Astrocyte of the cerebellum (primary cell): ENCODE measurements at regions not wholly inside any gene's neighbourhood (a gene's known extent, or its start where the extent isn't known, plus 50 kb on each side); places are given as distances from the start of the nearest gene placed in this dataset.

Experiments
- DNase-seq: peaks from one replicate; pipeline ENCODE4 v3.0.0-alpha.2; 2011; ENCODE audit warnings: low read depth
- H3K4me3 ChIP-seq: 2 replicates; pipeline ENCODE4 v1.5.1; 2011; ENCODE audit warnings: mild to moderate bottlenecking, low read depth, low read length, moderate library complexity
- in situ Hi-C: cut with HindIII; loops from 2 replicates; pipeline ENCODE4 v1.10.0; 2017; ENCODE audit warnings: low sequenced_read_pairs
- TF ChIP-seq, protein P1 (sequence below): IDR thresholded peaks from 2 replicates; pipeline ENCODE4 v1.5.1; 2012; ENCODE audit warnings: low read length, low read depth, moderate library complexity, mild to moderate bottlenecking; ENCODE audit errors: missing control alignments

DNA sequence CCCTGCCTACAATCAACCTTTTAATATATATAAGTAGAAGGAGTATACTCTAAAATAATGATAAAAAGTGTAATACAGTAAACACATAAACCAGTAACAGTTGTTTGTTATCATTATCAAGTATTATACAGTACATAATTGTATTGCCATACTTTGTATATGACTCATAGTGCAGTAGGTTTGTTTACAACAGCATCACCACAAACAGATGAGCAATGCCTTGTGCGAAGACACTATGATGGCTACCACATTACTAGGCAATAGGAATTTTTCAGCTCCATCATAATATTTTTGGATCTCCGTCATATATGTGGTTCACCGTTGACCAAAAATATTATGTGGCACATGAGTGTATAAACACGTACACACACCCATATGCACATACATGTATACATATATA, 69.7 kb upstream of the APC start:
- H3K4me3 ChIP-seq = no peak overlapping the region
- no peak for DNase-seq
- TF ChIP-seq, protein P1, sequence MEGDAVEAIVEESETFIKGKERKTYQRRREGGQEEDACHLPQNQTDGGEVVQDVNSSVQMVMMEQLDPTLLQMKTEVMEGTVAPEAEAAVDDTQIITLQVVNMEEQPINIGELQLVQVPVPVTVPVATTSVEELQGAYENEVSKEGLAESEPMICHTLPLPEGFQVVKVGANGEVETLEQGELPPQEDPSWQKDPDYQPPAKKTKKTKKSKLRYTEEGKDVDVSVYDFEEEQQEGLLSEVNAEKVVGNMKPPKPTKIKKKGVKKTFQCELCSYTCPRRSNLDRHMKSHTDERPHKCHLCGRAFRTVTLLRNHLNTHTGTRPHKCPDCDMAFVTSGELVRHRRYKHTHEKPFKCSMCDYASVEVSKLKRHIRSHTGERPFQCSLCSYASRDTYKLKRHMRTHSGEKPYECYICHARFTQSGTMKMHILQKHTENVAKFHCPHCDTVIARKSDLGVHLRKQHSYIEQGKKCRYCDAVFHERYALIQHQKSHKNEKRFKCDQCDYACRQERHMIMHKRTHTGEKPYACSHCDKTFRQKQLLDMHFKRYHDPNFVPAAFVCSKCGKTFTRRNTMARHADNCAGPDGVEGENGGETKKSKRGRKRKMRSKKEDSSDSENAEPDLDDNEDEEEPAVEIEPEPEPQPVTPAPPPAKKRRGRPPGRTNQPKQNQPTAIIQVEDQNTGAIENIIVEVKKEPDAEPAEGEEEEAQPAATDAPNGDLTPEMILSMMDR = no peak
- in situ Hi-C loops = no loop called here

DNA sequence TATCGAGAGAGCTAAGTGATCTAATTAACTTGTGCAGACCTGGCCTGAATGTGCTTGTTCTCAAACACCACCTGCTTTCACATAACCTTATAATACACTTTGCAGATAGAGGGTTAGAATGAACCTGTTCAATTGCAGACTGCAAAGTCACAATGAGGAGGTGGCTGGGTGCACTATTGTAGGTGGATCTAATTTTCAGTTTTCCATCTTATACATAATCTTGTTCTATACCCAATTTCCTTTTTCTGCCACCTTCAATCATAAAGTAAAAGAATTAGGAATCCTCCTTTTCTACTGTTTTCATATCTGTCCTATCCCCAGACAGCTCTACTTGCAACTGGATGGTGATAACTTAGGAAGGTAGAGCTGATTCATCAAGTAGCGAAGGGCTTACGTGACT, 68.8 kb upstream of the APC start:
- H3K4me3 ChIP-seq = no peak overlapping the region
- in situ Hi-C loops = no loop called here
- no peak for DNase-seq
- TF ChIP-seq, protein P1 = no peak

DNA sequence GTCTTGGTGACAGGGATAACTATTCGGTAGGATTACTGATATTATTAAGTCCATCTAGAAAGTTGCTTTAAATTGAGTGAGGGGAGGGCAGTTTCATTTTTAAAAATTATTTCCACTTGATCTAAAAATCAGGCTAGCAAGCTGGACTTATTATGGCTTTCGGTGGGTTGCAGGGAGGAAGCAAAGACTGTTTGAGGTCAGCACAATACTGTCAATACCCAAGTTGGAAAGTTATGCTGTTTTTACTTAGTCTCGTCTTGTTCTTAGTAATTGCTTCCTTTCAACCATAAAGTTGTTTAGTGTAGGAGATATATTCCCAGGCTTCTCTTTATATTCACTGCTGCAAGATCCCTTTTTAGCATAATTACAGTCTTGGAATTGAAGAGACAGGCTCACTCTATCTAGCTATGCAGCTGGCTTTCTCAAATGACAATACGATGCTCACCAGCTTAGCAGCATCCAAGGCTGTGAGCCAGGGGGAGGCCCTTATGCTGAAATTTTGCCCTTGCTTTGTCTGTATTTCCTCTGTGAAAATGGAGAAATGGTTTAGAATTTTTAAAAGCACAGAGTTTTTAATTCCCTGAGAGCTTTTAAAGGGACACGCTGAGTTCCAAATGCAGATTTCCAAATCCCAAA, 68.2 kb upstream of the APC start:
- in situ Hi-C loops = no loop called here
- no peak overlapping the region for H3K4me3 ChIP-seq
- TF ChIP-seq, protein P1 = no peak
- DNase-seq = no peak

DNA sequence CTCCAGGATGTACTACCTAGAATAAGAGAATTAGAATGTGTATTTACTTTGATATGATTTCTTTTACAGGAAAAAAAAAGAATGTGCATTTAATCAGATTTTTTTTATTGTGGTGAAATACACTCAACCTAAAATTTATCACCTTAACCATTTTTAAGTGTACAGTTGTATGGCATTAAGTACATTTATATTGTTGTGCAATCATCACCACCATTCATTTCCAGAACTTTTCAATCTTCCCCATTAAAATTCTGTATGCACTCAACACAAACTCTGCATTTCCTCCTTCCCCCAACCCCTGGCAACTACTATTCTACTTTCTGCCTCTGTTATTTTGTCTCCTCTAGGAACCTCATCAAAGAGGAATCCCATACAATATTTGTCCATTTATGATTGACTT, 66.0 kb upstream of the APC start:
- TF ChIP-seq, protein P1 = no peak
- in situ Hi-C loops = no loop called here

DNA sequence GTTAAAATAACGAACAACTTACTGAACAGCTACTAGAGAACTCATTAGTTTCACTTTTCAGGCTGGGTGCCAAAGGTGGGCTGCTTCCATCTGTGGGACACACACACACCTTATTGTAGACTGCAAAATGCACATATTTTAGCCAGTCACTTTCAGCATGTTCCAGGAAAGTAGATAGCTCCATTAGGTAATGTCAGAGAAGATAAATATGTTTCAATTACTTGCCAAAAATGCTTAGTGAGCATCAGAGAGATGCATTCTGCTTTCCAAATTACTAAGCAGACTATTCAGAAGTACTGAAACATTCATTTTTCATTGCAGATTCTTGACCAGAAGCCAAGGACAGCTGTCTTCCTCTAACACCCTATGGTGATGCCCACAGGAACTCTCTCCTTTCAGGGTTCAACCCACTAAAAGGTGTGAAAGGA, 56.2 kb upstream of the APC start:
- TF ChIP-seq, protein P1 = no peak
- no peak overlapping the region for H3K4me3 ChIP-seq
- in situ Hi-C loops = no loop called here
- DNase-seq = no peak

More for the DNA sequence above, 66.0 kb upstream of the APC start:
- DNase-seq = no peak
- H3K4me3 ChIP-seq = no peak overlapping the region

DNA sequence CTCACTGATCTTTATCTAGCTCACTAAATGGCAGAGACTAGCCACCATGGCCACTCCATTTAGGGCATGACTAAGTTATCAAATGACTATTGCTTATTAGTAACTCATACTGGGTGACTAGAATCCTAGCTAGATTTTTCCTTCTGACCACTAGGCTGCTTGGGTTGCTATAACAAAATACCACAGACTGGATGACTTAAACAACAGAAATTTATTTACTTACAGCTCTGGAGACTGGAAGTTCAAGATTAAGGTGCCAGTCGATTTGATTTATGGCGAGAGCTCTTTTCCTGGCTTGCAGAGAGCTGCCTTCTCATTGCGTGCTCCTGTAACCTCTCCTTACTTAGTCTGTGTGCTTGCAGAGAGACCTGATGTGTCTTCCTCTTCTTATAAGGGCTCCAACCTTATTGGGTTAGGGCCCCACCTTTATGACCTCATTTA, 55.0 kb upstream of the APC start:
- H3K4me3 ChIP-seq = no peak overlapping the region
- DNase-seq = no peak
- in situ Hi-C loops = no loop called here
- TF ChIP-seq, protein P1 = no peak

DNA sequence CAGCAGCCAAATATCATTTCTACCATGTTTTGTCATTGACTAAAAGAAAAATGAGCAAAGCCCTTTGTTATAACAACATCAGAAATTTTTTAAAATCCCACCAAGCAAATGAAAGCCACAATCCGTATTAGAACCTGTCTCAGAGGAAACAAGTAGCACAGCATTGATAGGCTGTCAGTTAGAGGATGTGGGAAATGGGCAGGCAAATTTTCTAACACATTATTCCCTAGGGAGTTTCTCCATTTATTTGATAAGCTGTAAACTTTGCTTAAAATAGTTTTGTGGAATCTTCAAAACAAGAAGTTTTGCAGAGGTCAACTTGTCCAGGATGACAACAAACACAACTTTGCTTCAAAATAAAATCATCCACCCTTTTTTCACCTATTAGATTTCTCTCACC, 53.6 kb upstream of the APC start:
- in situ Hi-C loops = no loop called here
- no peak overlapping the region for H3K4me3 ChIP-seq
- TF ChIP-seq, protein P1 = no peak
- DNase-seq = no peak
